ENCODE measurements at regions not wholly inside any gene's neighbourhood (a gene's known extent, or its start where the extent isn't known, plus 50 kb on each side); places are given as distances from the start of the nearest gene placed in this dataset.

DNA sequence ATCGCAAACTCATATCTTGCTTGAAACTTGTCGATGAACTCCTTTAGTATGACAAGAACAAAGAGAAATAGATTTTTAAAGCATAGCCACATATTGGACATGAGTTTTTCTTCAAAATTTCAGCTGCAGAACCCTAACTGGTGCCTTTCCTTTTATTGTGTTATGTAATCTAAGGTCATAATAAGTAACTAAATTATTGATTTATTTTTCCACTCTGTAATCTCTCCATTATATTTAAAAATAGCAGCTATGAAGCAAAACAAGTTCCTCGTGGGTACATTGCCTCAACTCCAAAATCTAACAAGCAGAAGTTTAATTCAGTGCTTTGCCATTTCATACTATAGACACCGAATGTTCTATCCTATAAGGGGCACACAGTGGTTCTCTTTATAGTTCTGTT is 159.2 kb upstream of the PRSS1 start:
- TF ChIP-seq, protein P1, sequence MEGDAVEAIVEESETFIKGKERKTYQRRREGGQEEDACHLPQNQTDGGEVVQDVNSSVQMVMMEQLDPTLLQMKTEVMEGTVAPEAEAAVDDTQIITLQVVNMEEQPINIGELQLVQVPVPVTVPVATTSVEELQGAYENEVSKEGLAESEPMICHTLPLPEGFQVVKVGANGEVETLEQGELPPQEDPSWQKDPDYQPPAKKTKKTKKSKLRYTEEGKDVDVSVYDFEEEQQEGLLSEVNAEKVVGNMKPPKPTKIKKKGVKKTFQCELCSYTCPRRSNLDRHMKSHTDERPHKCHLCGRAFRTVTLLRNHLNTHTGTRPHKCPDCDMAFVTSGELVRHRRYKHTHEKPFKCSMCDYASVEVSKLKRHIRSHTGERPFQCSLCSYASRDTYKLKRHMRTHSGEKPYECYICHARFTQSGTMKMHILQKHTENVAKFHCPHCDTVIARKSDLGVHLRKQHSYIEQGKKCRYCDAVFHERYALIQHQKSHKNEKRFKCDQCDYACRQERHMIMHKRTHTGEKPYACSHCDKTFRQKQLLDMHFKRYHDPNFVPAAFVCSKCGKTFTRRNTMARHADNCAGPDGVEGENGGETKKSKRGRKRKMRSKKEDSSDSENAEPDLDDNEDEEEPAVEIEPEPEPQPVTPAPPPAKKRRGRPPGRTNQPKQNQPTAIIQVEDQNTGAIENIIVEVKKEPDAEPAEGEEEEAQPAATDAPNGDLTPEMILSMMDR (conservative IDR thresholded peaks at IDR 0.05 in 1 of 2, IDR thresholded peaks at IDR 0.05 in 1 of 2; ENCODE audit: low read depth in 1 of 2, low read length in 2 of 2), result no peak
- TF ChIP-seq EZH2 (IDR thresholded peaks at IDR 0.05; ENCODE audit: low read length, missing control alignments), result no peak
